ENCODE measurements at regions not wholly inside any gene's neighbourhood (a gene's known extent, or its start where the extent isn't known, plus 50 kb on each side); places are given as distances from the start of the nearest gene placed in this dataset.

GRCh38 chr5:4909086-4909485 is 231.0 kb upstream of the ADAMTS16 start:
- Histone ChIP-seq H2AFZ (ENCODE audit: low read depth, low read length) (no peak overlapping the region), H3K9ac (ENCODE audit: low read length) (no peak overlapping the region), H3K4me2 (ENCODE audit: low read length) (no peak overlapping the region), H3K36me3 (ENCODE audit: insufficient read depth, low read length) (no peaks in the 10 kb centered on the region), H3K4me3 (ENCODE audit: insufficient read depth, low read depth, low read length) (no peak overlapping the region), H3K9me3 (ENCODE audit: insufficient read depth, low read depth, low read length) (no peaks in the 10 kb centered on the region), H3K79me2 (ENCODE audit: insufficient read depth, low read length) (no peaks in the 10 kb centered on the region), H3K27ac (ENCODE audit: low read depth, low read length) (no peak overlapping the region), H3K27me3 (ENCODE audit: insufficient read depth, low read length) (peaks cover 5% of the 10 kb centered on the region), H4K20me1 (ENCODE audit: insufficient read depth, low read length) (no peaks in the 10 kb centered on the region), H3K4me1 (ENCODE audit: insufficient read depth, low read length) (no peaks in the 10 kb centered on the region)
- H3K27me3 Mint-ChIP-seq (ENCODE audit: low read depth, unreplicated experiment): peaks cover 11% of the 10 kb centered on the region
- no peaks in the 10 kb centered on the region for H3K36me3 Mint-ChIP-seq (ENCODE audit: low read depth, unreplicated experiment)
- peaks cover 4% of the 10 kb centered on the region for H3K9me3 Mint-ChIP-seq (ENCODE audit: unreplicated experiment)
- TF ChIP-seq CTCF (IDR thresholded peaks at IDR 0.05; ENCODE audit: insufficient read depth, low read depth, low read length) (no peak), EZH2 (IDR thresholded peaks at IDR 0.05; ENCODE audit: insufficient read depth, low read length) (no peak)
- no peak overlapping the region for H3K27ac Mint-ChIP-seq (ENCODE audit: unreplicated experiment)
- DNase-seq (ENCODE audit: low read depth) (no peak), FAIRE-seq (no peak)
- H3K4me1 Mint-ChIP-seq (ENCODE audit: low read depth, unreplicated experiment): no peaks in the 10 kb centered on the region
- H3K4me3 Mint-ChIP-seq (ENCODE audit: unreplicated experiment): no peak overlapping the region

GRCh38 chr5:4911646-4912403 is 228.3 kb upstream of the ADAMTS16 start:
- Histone ChIP-seq H3K27me3 (ENCODE audit: insufficient read depth, low read length) (no peaks in the 10 kb centered on the region), H3K4me1 (ENCODE audit: insufficient read depth, low read length) (no peaks in the 10 kb centered on the region), H3K27ac (ENCODE audit: low read depth, low read length) (no peak overlapping the region), H3K9ac (ENCODE audit: low read length) (no peak overlapping the region), H3K4me2 (ENCODE audit: low read length) (no peak overlapping the region), H3K4me3 (ENCODE audit: insufficient read depth, low read depth, low read length) (no peak overlapping the region), H2AFZ (ENCODE audit: low read depth, low read length) (no peak overlapping the region), H3K36me3 (ENCODE audit: insufficient read depth, low read length) (no peaks in the 10 kb centered on the region), H3K9me3 (ENCODE audit: insufficient read depth, low read depth, low read length) (no peaks in the 10 kb centered on the region), H3K79me2 (ENCODE audit: insufficient read depth, low read length) (no peaks in the 10 kb centered on the region), H4K20me1 (ENCODE audit: insufficient read depth, low read length) (no peaks in the 10 kb centered on the region)
- Mint-ChIP-seq H3K27ac (ENCODE audit: unreplicated experiment) (no peak overlapping the region), H3K9me3 (ENCODE audit: unreplicated experiment) (peaks cover 4% of the 10 kb centered on the region), H3K4me3 (ENCODE audit: unreplicated experiment) (no peak overlapping the region), H3K36me3 (ENCODE audit: low read depth, unreplicated experiment) (no peaks in the 10 kb centered on the region), H3K27me3 (ENCODE audit: low read depth, unreplicated experiment) (peaks cover 13% of the 10 kb centered on the region), H3K4me1 (ENCODE audit: low read depth, unreplicated experiment) (no peaks in the 10 kb centered on the region)
- FAIRE-seq (no peak), DNase-seq (ENCODE audit: low read depth) (no peak)
- TF ChIP-seq CTCF (IDR thresholded peaks at IDR 0.05; ENCODE audit: insufficient read depth, low read depth, low read length) (no peak), EZH2 (IDR thresholded peaks at IDR 0.05; ENCODE audit: insufficient read depth, low read length) (no peak)

- H3K79me2 ChIP-seq (ENCODE audit: insufficient read depth, low read length): no peaks in the 10 kb centered on the region
- no peaks in the 10 kb centered on the region for H4K20me1 ChIP-seq (ENCODE audit: insufficient read depth, low read length)
- Mint-ChIP-seq H3K9me3 (ENCODE audit: unreplicated experiment) (no peaks in the 10 kb centered on the region), H3K4me1 (ENCODE audit: low read depth, unreplicated experiment) (peaks cover 10% of the 10 kb centered on the region), H3K27me3 (ENCODE audit: low read depth, unreplicated experiment) (no peaks in the 10 kb centered on the region), H3K27ac (ENCODE audit: unreplicated experiment) (no peak overlapping the region), H3K4me3 (ENCODE audit: unreplicated experiment) (no peak overlapping the region), H3K36me3 (ENCODE audit: low read depth, unreplicated experiment) (no peaks in the 10 kb centered on the region)
- H3K4me1 ChIP-seq (ENCODE audit: insufficient read depth, low read length): peaks cover 6% of the 10 kb centered on the region
- FAIRE-seq (no peak), DNase-seq (ENCODE audit: low read depth) (no peak)
- no peak overlapping the region for H3K4me2 ChIP-seq (ENCODE audit: low read length)
- no peak overlapping the region for H2AFZ ChIP-seq (ENCODE audit: low read depth, low read length)
- H3K4me3 ChIP-seq (ENCODE audit: insufficient read depth, low read depth, low read length): no peak overlapping the region
- no peak overlapping the region for H3K27ac ChIP-seq (ENCODE audit: low read depth, low read length)
- no peaks in the 10 kb centered on the region for H3K36me3 ChIP-seq (ENCODE audit: insufficient read depth, low read length)
- H3K9me3 ChIP-seq (ENCODE audit: insufficient read depth, low read depth, low read length): no peaks in the 10 kb centered on the region
- no peak overlapping the region for H3K9ac ChIP-seq (ENCODE audit: low read length)
- TF ChIP-seq CTCF (IDR thresholded peaks at IDR 0.05; ENCODE audit: insufficient read depth, low read depth, low read length) (no peak), EZH2 (IDR thresholded peaks at IDR 0.05; ENCODE audit: insufficient read depth, low read length) (no peak)
- peaks cover 2% of the 10 kb centered on the region for H3K27me3 ChIP-seq (ENCODE audit: insufficient read depth, low read length)
These were observed 218.2 kb upstream of the ADAMTS16 start for GRCh38 chr5:4921929-4922328.
